ENCODE measurements at regions not wholly inside any gene's neighbourhood (a gene's known extent, or its start where the extent isn't known, plus 50 kb on each side); places are given as distances from the start of the nearest gene placed in this dataset.
A peak's percentile ranks its signal among the peaks of the same experiment; 100 is the strongest.
"Not testable (repeated sequence)": the region's sequence is repeated elsewhere in the genome, so short reads cannot be mapped to it uniquely, and the experiment has no call there.

DNA sequence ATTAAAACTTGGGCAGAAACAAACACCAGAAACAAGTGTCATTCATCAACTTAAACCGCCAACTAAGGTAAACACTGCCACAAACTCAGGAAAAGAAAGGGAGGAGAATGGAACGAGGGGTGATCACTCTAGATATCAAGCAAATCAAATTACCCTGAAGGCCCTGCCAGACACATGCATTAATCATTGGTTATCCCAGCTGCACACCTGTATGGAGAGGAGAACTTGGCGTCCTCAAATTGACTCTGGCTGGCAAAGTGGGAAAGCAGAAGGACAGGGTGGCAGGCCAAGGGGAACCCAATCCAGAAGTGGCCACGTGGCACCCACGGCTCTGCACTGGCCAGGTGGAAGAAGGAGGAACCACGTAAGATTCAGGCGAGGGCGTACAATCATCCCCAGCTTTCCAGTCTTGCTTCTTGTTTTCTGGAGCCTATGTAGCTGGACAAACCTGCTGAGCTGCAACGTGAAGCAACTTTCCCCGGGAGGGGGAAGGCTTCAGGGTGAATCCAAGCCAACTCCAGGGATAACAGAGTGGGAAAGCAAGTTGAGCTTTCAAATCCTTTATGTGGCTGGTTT lies 156.2 kb upstream of the JARID2 start:
- DNase-seq: no peak

DNA sequence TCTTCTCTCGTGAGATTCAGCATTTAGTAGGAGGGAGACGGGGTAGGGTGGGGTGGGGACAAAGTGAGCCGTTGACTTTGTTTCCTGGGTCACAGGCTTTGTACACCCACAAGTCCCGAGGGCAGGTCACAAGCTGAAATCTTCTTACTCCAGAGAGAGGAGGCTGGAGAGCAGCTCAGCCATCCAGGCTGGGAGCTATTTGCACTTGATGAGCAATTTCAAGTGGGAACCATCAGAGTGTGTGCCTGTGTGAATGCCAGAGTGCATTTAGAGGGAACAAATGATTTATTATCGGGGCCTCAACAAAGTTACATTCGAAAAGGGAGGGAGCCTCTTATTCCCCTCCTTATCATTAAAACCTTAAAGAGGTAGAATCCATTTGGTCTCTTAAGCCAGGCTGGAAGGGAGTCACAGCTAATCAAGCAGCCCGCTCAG lies 155.7 kb upstream of the JARID2 start:
- no peak for DNase-seq

DNA sequence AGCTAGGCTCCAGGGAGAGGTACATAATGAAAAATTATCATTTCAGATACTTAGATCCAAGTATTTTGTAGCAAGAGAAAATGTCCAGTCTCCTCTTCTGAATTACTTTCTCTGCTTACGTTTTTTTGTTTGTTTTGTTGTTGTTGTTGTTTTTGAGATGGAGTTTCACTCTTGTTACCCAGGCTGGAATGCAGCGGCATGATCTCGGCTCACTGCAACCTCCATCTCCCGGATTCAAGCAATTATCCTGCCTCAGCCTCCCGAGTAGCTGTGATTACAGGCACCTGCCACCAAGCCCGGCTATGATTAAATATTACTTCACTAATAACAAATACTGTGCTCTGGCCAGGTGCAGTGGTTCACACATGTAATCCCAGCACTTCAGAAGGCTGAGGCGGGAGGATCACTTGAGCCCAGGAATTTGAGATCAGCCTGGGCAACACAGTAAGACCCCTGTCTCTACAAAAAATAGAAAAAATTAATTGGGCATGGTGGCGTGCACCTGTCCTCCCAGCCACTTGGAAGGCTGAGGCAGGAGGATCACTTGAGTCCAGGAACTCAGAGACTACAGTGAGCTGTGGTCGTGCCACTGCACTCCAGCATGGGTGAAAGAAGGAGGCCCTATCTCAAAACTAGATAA lies 155.0 kb upstream of the JARID2 start:
- no peak for DNase-seq

DNA sequence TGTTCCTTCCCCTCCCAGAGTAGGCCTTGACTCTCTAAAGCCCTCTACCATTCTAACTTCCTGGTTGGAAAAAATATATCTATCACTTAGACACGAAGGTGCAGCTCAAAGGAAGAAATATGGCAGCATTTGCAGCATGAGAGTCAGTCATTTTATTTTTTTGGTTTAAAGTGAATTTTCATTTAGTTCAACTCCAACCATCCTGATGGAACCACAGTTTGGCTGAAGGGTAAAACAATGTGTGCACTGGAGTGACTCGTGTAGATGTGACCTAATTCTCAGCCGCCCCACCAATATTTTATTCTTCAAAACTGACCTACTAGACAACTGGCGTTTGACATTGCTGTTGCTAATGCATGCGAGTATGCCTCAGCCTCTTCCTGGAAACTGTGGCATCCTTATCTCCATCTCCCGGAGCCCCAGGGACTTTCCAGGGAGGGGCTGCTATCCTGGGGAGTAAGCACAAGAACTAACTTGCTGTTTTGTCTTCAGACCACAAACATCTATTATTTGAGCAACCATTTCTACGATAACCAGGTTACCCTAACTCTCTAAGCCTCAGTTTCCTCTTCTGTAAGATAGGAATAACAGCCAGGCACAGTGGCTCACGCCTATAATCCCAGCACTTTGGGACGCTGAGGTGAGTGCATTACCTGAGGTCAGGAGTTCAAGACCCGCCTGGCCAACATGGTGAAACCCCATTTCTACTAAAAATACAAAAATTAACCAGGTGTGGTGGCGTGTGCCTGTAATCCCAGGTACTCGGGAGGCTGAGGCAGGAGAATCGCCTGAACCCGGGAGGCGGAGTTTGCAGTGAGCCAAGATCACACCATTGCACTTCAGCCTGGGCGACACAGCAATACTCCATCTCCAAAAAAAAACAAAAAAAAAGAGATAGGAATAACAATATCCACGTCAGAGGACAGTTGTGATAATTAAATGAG lies 148.7 kb upstream of the JARID2 start:
- DNase-seq: peak; percentile 64

DNA sequence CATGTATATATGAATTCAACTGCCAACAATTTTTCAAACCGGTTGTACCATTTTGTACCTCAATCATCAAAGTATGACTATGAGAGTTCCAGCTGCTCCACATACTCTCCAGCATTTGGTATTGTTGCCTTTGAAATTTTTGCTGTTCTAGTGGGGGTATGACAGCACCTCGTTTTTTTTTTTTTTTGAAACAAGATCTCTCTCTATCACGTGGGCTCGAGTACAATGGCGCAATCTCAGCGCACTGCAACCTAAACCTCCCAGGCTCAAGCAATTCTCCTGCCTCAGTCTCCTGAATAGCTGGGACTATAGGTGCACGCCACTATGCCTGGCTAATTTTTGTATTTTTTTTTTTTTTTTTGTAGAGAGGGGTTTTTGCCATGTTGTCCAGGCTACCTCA lies 144.7 kb upstream of the JARID2 start:
- no peak for DNase-seq

DNA sequence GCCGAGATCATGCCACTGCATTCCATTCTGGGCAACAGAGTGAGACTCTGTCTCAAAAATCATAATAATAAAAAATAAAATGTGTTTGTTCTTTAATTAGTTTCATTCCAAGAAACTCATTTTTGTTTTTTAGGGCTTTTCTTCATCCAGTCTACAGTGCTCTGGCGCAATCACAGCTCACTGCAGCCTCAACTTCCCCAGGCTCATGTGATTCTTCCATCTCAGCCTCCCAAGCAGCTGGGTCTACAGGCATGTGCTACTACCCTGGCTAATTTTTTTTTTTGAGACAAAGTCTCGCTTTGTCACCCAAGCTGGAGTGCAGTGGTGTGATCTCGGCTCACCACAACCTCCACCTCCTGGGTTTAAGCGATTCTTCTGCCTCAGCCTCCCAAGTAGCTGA lies 143.6 kb upstream of the JARID2 start:
- no peak for DNase-seq

DNA sequence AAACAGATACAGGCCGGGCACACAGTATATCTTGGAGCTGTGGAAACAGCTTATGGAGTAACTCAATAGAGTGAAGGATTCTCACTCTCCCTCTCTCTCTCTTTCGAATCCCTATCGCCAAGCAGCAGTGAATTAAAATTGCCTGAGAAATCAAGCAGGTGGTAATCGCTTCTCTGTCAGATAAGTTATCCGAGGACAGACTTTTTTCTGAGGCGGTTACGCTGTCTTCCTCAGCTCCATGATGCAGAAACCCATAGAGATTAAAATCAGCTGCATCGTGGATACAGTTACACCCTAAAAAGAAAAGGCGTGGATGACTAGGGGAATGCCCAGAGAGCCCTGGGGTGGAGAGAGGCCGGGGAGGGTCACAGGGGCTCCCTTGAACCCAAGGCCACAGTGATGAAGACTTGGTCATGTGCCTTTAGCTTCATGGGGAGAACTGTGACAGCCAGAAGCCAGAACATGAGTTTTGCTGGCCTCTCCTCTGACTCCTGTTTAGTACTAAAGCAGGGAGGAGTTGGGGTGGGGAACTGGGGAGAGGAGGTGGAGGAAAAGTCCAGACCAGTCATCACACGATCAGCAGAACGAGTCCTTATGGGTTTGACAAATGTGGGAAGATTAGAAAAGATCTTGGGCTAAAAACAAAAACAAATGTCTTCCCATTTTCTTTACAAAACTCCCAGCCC lies 138.8 kb upstream of the JARID2 start:
- DNase-seq: no peak

DNA sequence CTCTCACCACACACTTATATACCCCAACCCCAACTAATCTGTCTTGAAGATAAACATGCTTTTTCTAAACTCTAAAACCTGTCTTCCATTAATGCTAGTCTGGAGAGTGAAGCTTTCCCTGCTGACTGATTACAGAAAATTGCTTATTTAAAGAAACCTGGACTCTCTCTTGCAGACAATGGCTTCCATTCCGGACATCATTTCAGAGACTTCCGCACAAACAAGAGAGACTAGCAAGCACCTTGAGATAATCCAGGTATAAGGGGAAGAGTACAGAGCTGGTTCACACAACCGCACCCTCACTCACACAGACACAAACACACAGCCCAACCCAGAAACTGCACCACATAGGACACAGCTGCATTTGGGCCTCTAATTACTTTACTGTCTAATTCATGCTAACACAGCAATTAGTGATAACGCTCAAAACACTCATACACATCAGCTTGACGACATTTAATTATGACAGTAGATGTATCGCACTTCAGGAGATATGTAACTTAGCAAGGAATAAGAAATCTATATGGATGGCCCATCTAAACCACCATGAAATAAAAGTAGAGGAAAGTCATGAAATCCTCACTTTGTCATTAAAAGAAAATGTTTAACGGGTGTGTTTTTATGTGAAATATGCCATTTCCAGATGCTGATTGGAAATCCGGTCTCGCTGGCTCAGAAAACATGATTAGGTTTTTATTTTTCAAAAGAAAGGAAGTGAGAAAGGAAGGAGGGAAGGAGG lies 138.1 kb upstream of the JARID2 start:
- DNase-seq: no peak

DNA sequence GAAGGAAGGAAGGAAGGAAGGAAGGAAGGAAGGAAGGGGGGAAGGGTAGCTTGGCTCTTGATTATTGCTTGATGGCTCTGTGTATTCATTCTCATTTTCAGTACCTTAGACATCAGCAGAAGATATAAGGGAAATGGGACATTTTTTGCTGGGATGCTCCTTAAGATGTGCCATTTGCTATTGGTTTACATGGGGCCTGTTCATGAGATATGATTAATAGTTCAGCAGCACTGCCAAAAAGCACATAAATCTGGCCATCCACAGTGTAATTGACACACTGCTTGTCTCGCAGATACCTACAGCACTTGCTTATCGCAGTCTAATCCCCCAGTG lies 137.5 kb upstream of the JARID2 start:
- no peak for DNase-seq

DNA sequence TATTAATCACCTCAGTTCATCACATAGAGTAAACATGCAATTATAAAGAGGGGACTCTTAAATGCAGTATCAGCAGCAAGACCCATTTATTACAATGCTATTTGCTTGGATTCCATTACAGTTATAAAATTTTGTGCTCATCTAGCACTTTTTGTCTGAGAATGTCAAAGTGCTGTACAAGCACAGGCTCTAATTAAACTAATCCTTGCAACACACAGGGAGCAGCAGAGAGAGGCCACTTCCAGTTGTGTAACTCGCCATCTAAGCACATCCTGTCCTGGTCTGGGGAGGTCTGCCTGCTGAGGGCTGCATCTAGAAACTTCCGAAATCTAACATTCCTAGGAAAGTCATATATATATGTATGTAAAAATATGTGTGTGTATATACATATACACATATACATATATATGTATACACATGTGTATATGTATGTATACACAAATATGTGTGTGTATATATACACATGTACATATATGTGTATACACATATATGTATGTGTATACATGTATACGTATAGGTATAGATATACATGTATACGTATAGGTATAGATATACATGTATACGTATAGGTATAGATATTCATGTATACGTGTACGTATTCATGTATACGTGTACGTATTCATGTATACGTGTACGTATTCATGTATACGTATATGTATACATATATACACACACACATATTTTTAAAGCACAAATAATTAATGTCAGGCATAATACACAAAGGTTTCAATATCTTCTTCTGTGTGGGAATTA lies 136.4 kb upstream of the JARID2 start:
- no peak for DNase-seq

DNA sequence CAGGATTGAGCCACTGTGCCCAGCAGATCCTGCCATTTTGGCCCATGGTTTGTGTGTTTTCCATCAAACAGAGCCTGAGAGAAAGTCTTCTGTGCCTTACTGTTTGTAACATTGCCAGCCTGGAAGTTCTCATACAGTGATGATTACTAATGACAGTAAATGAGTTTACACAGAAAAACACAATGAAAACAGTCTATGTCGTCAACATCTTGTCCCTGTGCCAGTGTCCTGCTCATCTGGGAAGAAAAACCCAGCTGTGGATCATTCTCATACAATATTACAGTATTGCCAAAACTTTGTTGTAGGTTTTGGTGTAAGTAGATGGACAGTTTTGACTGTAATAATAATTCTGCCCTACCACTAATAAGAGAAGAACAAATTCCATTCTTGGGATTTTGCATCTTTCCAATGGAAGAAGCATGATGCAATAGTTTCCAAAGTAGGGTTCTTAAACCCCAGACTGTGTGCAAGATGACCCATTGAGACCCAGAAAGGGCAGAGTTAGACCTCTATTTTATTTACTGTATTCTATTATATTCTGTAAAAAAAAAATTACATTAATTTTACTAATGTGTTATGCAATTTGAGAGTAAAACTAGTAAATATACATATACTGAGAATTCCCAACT lies 135.0 kb upstream of the JARID2 start:
- no peak for DNase-seq

DNA sequence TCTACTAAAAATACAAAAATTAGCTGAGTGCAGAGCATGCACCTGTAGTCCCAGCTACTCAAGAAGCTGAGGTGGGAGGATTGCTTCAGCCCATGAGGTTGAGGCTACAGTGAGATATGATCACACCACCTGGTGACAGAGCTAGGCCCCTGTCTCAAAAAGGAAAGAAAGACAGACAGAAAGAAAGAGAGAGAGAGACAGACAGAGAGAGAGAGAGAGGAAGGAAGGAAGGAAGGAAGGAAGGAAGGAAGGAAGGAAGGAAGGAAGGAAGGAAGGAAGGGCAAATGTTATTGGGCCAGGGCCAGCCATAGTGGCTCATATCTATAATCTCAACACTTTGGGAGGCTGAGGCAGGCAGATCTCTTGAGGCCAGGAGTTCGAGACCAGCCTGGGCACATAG lies 134.3 kb upstream of the JARID2 start:
- DNase-seq: not testable (repeated sequence)

DNA sequence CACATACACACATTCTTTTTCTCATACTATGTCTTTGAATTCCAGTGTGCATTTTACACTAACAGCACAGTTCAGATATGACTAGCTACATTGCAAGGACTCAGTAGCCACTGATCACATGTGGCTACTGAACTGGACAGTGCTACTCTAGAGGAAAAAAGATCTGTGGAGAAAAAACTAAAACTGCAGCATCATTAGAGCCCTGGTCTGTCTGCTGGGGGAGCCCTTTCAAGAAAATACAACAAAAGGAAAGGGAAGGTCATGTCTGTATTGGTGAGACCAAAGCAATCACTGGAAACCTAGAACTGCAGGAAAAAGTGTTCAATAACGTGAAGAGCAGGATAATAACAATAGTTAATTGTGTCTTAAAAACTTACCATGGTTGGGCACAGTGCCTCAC lies 132.3 kb upstream of the JARID2 start:
- DNase-seq: no peak

DNA sequence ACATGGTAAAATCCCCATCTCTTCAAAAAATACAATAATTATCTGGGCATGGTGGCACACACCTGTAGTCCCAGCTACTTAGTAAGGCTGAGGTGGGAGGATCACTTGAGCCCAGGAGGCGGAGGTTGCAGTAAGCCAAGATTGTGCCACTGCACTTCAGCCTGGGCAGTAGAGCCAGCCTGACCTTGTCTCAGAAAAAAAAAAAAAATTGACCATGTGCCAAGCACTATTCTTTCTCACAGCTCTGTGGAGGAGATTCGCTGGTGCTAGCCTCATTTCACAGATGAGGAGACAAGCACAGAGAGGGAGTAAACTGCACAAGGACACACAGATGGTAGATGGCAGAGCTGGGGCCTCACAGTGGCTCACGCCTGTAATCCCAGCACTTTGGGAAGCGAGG lies 131.8 kb upstream of the JARID2 start:
- no peak for DNase-seq

DNA sequence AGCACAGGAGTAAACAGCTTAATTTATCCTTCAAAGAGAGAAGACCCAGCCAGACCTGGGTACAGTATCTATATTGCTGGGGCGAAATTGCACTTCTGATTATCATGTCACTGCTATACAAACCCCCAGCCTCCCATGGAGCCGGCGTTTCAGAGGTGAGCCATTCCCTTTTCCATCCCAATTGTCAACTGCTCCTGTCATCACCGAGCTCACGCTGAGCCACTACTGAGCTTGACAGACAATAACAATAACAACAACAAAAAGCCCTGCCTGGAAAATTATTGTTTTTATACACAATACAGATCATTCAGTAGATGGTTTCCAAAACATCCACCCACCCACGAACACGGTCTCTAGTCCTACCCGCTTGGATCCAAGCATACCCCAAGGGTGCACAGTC lies 129.0 kb upstream of the JARID2 start:
- no peak for DNase-seq

DNA sequence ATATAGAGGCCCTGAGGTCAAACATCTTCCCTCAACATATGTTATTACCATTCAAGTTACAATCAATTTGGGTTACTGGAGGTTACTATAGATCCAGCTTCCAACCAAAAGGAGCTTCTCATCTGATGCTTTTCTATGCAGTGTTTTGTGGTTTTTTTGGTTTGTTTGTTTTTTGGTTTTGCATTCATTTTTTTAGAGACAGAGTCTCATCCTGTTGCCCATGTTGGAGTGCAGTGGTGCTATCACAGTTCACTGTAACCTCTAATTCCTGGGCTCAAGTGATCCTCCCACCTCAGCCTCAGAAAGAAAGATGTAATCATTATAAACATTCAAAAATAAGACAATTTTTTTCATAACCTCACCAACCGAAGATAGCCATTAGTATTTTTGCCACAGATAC lies 124.4 kb upstream of the JARID2 start:
- DNase-seq: peak; percentile 14

DNA sequence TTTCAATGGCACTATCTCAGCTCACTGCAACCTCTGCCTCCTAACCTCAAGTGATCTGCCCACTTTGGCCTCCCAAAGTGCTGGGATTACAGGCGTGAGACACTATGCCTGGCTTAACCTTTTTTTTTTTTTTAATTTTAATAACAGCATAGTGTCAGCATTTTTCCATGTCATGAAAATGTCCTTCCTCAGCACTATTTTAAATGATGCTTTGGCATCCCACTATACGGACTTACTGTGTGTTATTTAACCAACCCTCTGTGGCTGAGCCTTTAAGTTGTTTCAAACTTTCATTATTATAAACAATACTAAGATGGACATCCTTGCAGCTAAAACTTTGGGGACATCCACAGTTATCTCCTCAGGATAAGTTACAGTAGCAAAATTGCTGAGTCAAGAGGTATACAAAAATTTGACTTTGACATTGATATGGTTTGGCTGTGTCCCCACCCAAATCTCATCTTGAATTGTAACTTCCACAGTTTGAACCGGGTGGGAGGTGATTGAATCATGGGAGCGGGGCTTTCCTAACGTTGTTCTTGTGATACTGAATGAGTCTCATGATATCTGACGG lies 123.8 kb upstream of the JARID2 start:
- DNase-seq: no peak

DNA sequence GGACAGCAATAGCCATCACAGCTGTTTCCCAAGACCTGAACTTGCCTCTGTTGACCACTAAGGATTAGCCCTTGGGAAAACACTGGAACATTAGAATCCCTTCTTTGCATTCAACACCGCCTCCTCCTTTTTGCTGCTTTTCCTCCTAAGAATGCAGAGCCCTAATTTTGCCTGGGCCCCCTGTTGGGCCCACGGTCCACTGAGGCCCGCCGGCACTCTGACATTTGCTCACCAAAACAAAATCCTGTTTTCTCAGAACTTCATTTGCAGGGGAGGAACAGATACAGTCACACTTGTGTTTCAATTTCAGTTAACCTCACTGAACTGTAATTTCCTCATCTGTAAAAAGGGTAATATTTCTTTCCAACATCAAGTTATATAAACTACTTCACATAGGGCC lies 116.0 kb upstream of the JARID2 start:
- DNase-seq: peak; percentile 59

DNA sequence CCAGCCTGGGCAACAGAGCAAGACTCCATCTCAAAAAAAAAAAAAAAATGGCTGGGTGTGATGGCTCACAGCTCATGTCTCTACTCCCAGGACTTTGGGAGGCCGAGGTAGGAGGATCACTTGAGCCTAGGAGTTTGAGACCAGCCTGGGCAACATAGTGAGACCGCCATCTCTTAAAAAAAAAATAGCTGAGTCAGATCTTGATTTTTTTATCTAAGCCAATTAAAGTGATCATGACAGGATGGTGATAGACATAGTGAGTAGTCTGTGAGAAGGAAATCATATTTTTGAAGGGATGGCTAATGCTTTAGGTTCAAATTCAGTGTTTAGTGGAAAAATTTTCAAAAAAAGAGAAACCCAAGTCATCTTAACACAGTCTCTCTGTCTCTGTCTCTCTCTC lies 114.6 kb upstream of the JARID2 start:
- no peak for DNase-seq

DNA sequence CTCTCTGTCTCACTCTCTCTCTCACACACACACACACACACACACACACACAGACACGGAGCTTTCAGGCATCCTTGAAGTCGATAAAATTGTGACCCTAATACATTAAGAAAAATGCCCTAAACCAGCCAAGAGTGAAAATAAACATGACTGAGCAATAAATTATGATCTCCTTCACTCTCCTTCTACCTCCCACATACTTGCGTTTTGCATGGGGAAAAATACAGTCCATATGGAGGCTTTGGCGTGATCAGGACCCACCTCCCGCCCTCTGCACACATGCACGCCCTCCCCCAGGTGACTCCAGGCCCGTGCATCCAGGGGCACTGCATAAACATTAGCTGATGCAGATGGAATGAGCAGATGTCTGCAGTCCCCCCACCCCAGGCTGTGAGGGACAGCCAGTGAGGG lies 114.2 kb upstream of the JARID2 start:
- no peak for DNase-seq

DNA sequence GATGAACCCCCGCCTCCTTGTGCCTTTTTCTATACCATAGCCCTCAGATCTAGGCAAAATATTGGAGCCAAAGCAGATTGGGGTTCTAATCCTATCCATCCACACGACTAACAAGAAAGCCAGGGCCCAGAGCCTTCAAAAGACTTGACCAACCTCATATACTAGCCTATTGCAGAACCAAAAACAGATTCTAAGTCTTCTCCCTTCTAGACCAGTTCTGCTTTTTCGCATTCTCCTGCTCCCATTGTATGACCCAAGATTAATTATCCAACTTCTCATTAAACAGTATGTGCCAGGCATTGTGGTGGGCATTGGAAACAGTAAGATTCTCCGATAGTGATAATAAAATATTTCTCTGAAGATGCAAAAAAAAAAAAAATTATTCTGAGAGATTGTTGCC lies 113.7 kb upstream of the JARID2 start:
- no peak for DNase-seq
